ENCODE measurements at regions not wholly inside any gene's neighbourhood (a gene's known extent, or its start where the extent isn't known, plus 50 kb on each side); places are given as distances from the start of the nearest gene placed in this dataset.

DNA sequence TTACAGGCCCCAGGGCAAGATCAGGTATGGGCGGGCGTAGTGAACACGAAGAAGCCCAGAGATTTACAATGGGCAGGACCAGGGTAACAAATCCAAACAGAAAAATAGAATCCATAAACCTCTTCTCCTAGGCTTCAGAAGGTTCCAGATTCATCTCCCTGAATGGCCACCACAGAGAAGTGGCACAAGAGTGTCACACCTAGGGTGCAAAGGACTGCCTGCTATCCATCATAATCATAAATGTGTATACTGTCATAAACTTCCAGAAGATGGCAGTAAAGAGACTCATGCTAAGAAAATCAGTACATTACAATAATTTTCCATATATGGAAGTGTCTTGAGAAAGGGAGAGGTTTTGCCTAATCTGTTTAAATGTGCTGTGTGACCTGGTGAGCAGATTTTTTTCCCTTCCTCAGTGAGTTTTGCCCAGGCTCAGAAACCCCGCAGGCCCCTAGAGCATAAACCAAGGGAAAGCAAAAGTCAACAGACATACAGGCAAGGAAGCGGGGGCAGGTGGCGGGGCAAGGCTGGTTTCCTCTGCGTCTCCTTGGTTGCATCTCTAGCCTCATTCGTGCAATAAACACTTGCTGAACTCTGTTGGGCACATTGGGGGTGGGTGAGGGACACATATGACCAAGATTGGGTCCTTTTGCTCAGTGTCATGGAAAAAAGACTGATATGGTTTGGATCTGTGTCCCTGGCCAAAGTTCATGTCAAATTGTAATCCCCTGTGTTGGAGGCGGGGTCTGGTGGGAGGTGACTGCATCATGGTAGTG lies 92.0 kb upstream of the CDH5 start:
- Mint-ChIP-seq H3K9me3 (peaks cover 16% of the 10 kb centered on the region), H3K4me1 (peaks cover 39% of the 10 kb centered on the region), H3K27me3 (ENCODE audit: low read depth) (peaks cover 22% of the 10 kb centered on the region), H3K27ac (no peak overlapping the region), H3K36me3 (peaks cover 10% of the 10 kb centered on the region), H3K4me3 (no peak overlapping the region)
- ChIA-PET POLR2A (no interaction called here), CTCF (interaction anchor here (0.7 to 4.8 kb wide), 9 partner anchors 12 to 698 kb away, joined by 3 to 47 read pairs (median 4); no protein-coding TSS in a partner anchor)
- TF ChIP-seq ZNF219 (CRISPR knock-in tag; IDR thresholded peaks at IDR 0.05; ENCODE audit: borderline replicate concordance) (no peak), IRF1 (CRISPR knock-in tag; IDR thresholded peaks at IDR 0.05) (no peak), ZNF232 (CRISPR knock-in tag; IDR thresholded peaks at IDR 0.05) (no peak), NR3C1 (CRISPR knock-in tag; conservative IDR thresholded peaks at IDR 0.05; ENCODE audit: low read depth) (no peak), EMX1 (CRISPR knock-in tag; IDR thresholded peaks at IDR 0.05) (no peak), MYBL2 (CRISPR knock-in tag; IDR thresholded peaks at IDR 0.05) (no peak), TEAD4 (CRISPR knock-in tag; IDR thresholded peaks at IDR 0.05) (no peak), NFE2L1 (CRISPR knock-in tag; IDR thresholded peaks at IDR 0.05) (no peak), E2F5 (CRISPR knock-in tag; IDR thresholded peaks at IDR 0.05) (no peak), SP1 (CRISPR knock-in tag; conservative IDR thresholded peaks at IDR 0.05) (no peak), SMAD3 (CRISPR knock-in tag; IDR thresholded peaks at IDR 0.05; ENCODE audit: borderline replicate concordance) (no peak), STAT6 (CRISPR knock-in tag; conservative IDR thresholded peaks at IDR 0.05; ENCODE audit: low read depth) (no peak), ZNF121 (CRISPR knock-in tag; IDR thresholded peaks at IDR 0.05) (no peak), TP53 (CRISPR knock-in tag; IDR thresholded peaks at IDR 0.05) (no peak), ZNF423 (CRISPR knock-in tag; IDR thresholded peaks at IDR 0.05) (no peak), TEAD1 (CRISPR knock-in tag; IDR thresholded peaks at IDR 0.05) (no peak), NFYB (CRISPR knock-in tag; conservative IDR thresholded peaks at IDR 0.05; ENCODE audit: low read depth) (no peak), ZNF396 (CRISPR knock-in tag; IDR thresholded peaks at IDR 0.05; ENCODE audit: borderline replicate concordance) (no peak)
- TF ChIP-seq, protein P1, sequence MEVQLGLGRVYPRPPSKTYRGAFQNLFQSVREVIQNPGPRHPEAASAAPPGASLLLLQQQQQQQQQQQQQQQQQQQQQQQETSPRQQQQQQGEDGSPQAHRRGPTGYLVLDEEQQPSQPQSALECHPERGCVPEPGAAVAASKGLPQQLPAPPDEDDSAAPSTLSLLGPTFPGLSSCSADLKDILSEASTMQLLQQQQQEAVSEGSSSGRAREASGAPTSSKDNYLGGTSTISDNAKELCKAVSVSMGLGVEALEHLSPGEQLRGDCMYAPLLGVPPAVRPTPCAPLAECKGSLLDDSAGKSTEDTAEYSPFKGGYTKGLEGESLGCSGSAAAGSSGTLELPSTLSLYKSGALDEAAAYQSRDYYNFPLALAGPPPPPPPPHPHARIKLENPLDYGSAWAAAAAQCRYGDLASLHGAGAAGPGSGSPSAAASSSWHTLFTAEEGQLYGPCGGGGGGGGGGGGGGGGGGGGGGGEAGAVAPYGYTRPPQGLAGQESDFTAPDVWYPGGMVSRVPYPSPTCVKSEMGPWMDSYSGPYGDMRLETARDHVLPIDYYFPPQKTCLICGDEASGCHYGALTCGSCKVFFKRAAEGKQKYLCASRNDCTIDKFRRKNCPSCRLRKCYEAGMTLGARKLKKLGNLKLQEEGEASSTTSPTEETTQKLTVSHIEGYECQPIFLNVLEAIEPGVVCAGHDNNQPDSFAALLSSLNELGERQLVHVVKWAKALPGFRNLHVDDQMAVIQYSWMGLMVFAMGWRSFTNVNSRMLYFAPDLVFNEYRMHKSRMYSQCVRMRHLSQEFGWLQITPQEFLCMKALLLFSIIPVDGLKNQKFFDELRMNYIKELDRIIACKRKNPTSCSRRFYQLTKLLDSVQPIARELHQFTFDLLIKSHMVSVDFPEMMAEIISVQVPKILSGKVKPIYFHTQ (CRISPR knock-in tag; IDR thresholded peaks at IDR 0.05): no peak
- TF ChIP-seq, protein P2, sequence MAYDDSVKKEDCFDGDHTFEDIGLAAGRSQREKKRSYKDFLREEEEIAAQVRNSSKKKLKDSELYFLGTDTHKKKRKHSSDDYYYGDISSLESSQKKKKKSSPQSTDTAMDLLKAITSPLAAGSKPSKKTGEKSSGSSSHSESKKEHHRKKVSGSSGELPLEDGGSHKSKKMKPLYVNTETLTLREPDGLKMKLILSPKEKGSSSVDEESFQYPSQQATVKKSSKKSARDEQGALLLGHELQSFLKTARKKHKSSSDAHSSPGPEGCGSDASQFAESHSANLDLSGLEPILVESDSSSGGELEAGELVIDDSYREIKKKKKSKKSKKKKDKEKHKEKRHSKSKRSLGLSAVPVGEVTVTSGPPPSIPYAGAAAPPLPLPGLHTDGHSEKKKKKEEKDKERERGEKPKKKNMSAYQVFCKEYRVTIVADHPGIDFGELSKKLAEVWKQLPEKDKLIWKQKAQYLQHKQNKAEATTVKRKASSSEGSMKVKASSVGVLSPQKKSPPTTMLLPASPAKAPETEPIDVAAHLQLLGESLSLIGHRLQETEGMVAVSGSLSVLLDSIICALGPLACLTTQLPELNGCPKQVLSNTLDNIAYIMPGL (CRISPR knock-in tag; IDR thresholded peaks at IDR 0.05): no peak
- no peak for ATAC-seq
- no peak for DNase-seq (ENCODE audit: low spot score)

Measured in WTC11 (cell line).